ENCODE measurements at regions not wholly inside any gene's neighbourhood (a gene's known extent, or its start where the extent isn't known, plus 50 kb on each side); places are given as distances from the start of the nearest gene placed in this dataset.

GRCh38 chr15:69719527-69720240 lies 267.1 kb downstream of the RPLP1 start:
- Histone ChIP-seq H3K4me1 (peaks cover 0 to 5% (median 2%) of the 10 kb centered on the region in 4 donors), H3K27me3 (no peaks in the 10 kb centered on the region), H3K4me3 (no peak overlapping the region), H3K27ac (replicated peaks in 1 of 4) (peak overlapping the region in 1 of 4 donors; percentile 23), H3K9me3 (no peaks in the 10 kb centered on the region), H3K36me3 (no peaks in the 10 kb centered on the region)
- no peak for DNase-seq (ENCODE audit: extremely low spot score)
- 82% methylated on average over 4 of the region's 4 CpGs for WGBS
- intact Hi-C loops (cut with DNase I): no loop called here
- TF ChIP-seq POLR2AphosphoS5 (IDR thresholded peaks at IDR 0.05) (peak in 1 of 2 donors; percentile 23), EP300 (IDR thresholded peaks at IDR 0.05) (no peak), POLR2A (IDR thresholded peaks at IDR 0.05; ENCODE audit: low read depth) (no peak)

- Histone ChIP-seq H3K27ac (replicated peaks in 1 of 4) (no peak overlapping the region), H3K9me3 (no peaks in the 10 kb centered on the region), H3K4me3 (no peak overlapping the region), H3K4me1 (peaks cover 0 to 5% (median 2%) of the 10 kb centered on the region in 4 donors), H3K36me3 (no peaks in the 10 kb centered on the region), H3K27me3 (no peaks in the 10 kb centered on the region)
- no peak for TF ChIP-seq POLR2A (IDR thresholded peaks at IDR 0.05; ENCODE audit: low read depth)
- TF ChIP-seq POLR2AphosphoS5 (IDR thresholded peaks at IDR 0.05): no peak
- no peak for TF ChIP-seq EP300 (IDR thresholded peaks at IDR 0.05)
- no peak for TF ChIP-seq CTCF (IDR thresholded peaks at IDR 0.05)
- 70% methylated on average over 3 of the region's 3 CpGs for WGBS
- intact Hi-C loops (cut with DNase I): no loop called here
- DNase-seq (ENCODE audit: extremely low spot score): no peak
These were observed 267.9 kb downstream of the RPLP1 start for GRCh38 chr15:69720536-69720935.

- intact Hi-C loops (cut with DNase I): no loop called here
- H3K36me3 ChIP-seq: no peaks in the 10 kb centered on the region
- TF ChIP-seq CTCF (IDR thresholded peaks at IDR 0.05) (no peak), POLR2A (IDR thresholded peaks at IDR 0.05; ENCODE audit: low read depth) (no peak), POLR2AphosphoS5 (IDR thresholded peaks at IDR 0.05) (no peak), EP300 (IDR thresholded peaks at IDR 0.05) (no peak)
- WGBS: 64% methylated on average over 5 of the region's 5 CpGs
- no peak for DNase-seq (ENCODE audit: extremely low spot score)
- peaks cover 0 to 7% (median 5%) of the 10 kb centered on the region in 4 donors for H3K4me1 ChIP-seq
- H3K4me3 ChIP-seq: no peak overlapping the region
- no peaks in the 10 kb centered on the region for H3K9me3 ChIP-seq
- no peak overlapping the region for H3K27ac ChIP-seq (replicated peaks in 1 of 4)
- H3K27me3 ChIP-seq: no peaks in the 10 kb centered on the region
These were observed 270.3 kb downstream of the RPLP1 start for GRCh38 chr15:69722924-69723323.

- DNase-seq (ENCODE audit: extremely low spot score): no peak
- Histone ChIP-seq H3K4me3 (no peak overlapping the region), H3K27me3 (peaks cover 0 to 3% (median 0%) of the 10 kb centered on the region in 4 donors), H3K9me3 (no peaks in the 10 kb centered on the region), H3K4me1 (peaks cover 0 to 7% (median 5%) of the 10 kb centered on the region in 4 donors), H3K36me3 (no peaks in the 10 kb centered on the region), H3K27ac (replicated peaks in 1 of 4) (no peak overlapping the region)
- intact Hi-C loops (cut with DNase I): no loop called here
- 60% methylated on average over 7 of the region's 7 CpGs for WGBS
- TF ChIP-seq POLR2AphosphoS5 (IDR thresholded peaks at IDR 0.05) (no peak), POLR2A (IDR thresholded peaks at IDR 0.05; ENCODE audit: low read depth) (no peak), EP300 (IDR thresholded peaks at IDR 0.05) (no peak), CTCF (IDR thresholded peaks at IDR 0.05) (no peak)
These were observed 270.9 kb downstream of the RPLP1 start for GRCh38 chr15:69723404-69724096.

GRCh38 chr15:69724333-69724732 lies 271.7 kb downstream of the RPLP1 start:
- Histone ChIP-seq H3K9me3 (no peaks in the 10 kb centered on the region), H3K27ac (replicated peaks in 1 of 4) (no peak overlapping the region), H3K27me3 (peaks cover 0 to 3% (median 0%) of the 10 kb centered on the region in 4 donors), H3K36me3 (no peaks in the 10 kb centered on the region), H3K4me3 (no peak overlapping the region), H3K4me1 (peaks cover 0 to 7% (median 5%) of the 10 kb centered on the region in 4 donors)
- WGBS: 97% methylated on average over 3 of the region's 3 CpGs
- TF ChIP-seq CTCF (IDR thresholded peaks at IDR 0.05) (no peak), POLR2AphosphoS5 (IDR thresholded peaks at IDR 0.05) (no peak), POLR2A (IDR thresholded peaks at IDR 0.05; ENCODE audit: low read depth) (no peak), EP300 (IDR thresholded peaks at IDR 0.05) (no peak)
- intact Hi-C loops (cut with DNase I): no loop called here
- no peak for DNase-seq (ENCODE audit: extremely low spot score)

Measured in esophagus muscularis mucosa (tissue), 4 donors.